ENCODE measurements at regions not wholly inside any gene's neighbourhood (a gene's known extent, or its start where the extent isn't known, plus 50 kb on each side); places are given as distances from the start of the nearest gene placed in this dataset.
"Not testable (repeated sequence)": the region's sequence is repeated elsewhere in the genome, so short reads cannot be mapped to it uniquely, and the experiment has no call there.

DNA sequence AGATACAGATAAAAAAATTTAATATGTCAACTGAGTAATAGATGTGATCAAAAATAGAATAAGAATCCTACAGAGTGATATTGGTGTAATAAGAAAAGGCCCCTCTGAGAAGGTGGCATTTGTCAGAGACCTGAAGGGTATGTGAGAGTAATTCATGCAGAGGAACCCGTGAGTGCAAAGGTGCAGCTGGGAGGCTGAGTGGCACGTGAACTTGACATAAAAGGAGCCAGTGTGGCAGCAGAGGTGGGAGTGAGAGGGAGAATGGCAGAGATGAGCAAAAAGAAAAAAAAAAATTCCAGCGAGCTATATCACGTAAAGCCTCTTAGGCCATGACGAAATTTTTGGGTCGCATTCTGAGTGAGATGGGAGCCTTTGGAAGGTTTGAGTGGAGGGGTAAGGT is 588.9 kb downstream of the KCTD12 start:
- no peak overlapping the region for H3K4me2 ChIP-seq
- no peaks in the 10 kb centered on the region for H3K27me3 ChIP-seq
- no peak for TF ChIP-seq Cebpa-rat (IDR thresholded peaks at IDR 0.05)
- peaks cover 9% of the 10 kb centered on the region for H3K9me3 ChIP-seq
- no peak overlapping the region for H3K4me3 ChIP-seq
- no peaks in the 10 kb centered on the region for H3K4me1 ChIP-seq
- no peak overlapping the region for H3K27ac ChIP-seq
- no peak overlapping the region for H3K9ac ChIP-seq
- no peaks in the 10 kb centered on the region for H3K36me3 ChIP-seq
- H4K20me1 ChIP-seq = no peaks in the 10 kb centered on the region

DNA sequence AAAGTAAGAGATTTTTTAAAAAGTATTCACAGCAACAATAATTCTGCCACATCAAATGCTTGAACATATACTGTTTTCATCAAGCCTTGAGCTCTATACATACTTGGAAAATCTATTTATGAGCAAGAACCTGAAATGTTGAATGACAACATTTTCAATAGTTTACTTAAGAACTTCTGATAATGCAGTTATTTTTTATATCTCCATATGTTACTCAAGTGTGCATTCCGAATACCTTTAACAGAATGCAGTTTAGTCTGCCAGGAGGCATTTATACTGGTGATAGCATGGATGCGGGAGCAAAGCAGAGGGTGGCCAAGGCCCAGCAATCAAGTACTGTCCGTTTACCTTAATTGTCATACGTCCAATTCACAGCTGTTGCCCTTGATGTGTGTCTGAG is 589.5 kb downstream of the KCTD12 start:
- Histone ChIP-seq H3K27me3 (no peaks in the 10 kb centered on the region), H3K27ac (no peak overlapping the region)

DNA sequence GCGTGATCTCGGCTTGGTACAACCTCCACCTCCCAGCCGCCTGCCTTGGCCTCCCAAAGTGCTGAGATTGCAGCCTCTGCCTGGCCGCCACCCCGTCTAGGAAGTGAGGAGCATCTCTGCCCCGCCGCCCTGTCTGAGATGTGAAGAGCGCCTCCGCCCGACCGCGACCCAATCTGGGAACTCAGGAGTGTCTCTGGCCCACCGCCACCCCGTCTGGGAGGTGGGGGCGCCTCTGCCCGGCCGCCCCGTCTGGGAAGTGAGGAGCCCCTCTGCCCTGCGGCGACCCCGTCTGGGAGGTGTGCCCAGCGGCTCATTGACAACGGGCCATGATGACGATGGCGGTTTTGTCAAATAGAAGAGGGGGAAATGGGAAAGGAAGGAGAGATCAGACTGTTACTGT is 591.2 kb downstream of the KCTD12 start:
- not testable (repeated sequence) for H3K4me2 ChIP-seq, H3K4me1 ChIP-seq, H3K4me3 ChIP-seq, H3K36me3 ChIP-seq, H3K27ac ChIP-seq, H3K9ac ChIP-seq, H3K9me3 ChIP-seq, H3K27me3 ChIP-seq, H4K20me1 ChIP-seq

More for the DNA sequence above, 589.5 kb downstream of the KCTD12 start:
- Histone ChIP-seq H4K20me1 (no peaks in the 10 kb centered on the region), H3K9ac (no peak overlapping the region), H3K36me3 (no peaks in the 10 kb centered on the region), H3K4me1 (no peaks in the 10 kb centered on the region), H3K4me3 (no peak overlapping the region), H3K9me3 (peaks cover 9% of the 10 kb centered on the region), H3K4me2 (no peak overlapping the region)
- TF ChIP-seq Cebpa-rat (IDR thresholded peaks at IDR 0.05) = no peak

DNA sequence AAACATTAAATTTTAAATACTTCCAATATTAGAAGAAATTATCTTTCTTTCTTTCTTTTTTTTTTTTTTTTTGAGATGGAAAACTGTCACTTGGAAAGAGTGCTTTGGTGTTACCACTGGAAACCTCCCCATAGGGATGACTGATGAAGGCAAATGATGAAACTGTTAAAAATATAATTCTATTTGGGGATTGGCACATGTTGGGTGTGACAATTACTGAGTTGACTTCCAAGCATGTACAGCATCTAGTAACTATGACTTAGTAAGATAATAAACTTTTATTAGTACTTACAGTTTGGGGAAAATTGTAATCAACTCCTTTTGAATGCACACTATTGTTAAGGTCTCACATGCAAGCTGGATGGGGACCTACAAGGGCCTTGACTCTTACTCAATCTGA is 592.5 kb downstream of the KCTD12 start:
- Histone ChIP-seq H3K4me1 (no peaks in the 10 kb centered on the region), H3K27ac (no peak overlapping the region), H3K27me3 (no peaks in the 10 kb centered on the region), H3K36me3 (no peaks in the 10 kb centered on the region), H3K9ac (no peak overlapping the region), H3K4me3 (no peak overlapping the region), H4K20me1 (no peaks in the 10 kb centered on the region), H3K9me3 (peaks cover 9% of the 10 kb centered on the region), H3K4me2 (no peak overlapping the region)
- no peak for TF ChIP-seq Cebpa-rat (IDR thresholded peaks at IDR 0.05)

DNA sequence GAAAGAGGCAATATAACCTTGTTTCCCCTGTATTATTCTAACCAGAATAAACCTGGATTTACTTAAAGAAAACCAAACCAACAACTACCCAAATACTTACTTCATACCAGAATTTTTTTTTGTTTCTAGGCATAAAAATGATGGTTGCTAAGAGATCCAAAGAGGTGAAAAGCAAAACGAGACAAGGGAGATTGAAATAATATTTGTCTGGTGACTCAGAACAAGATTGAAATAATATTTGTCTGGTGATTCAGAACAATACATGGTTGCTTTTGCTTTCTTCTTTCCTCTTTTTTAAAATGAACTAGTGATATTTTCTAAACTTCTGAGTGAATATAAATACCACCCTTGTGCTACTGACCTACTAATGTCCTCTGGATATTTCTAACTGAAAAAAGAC is 592.9 kb downstream of the KCTD12 start:
- no peaks in the 10 kb centered on the region for H3K36me3 ChIP-seq
- H4K20me1 ChIP-seq = no peaks in the 10 kb centered on the region
- no peak overlapping the region for H3K4me3 ChIP-seq
- H3K4me1 ChIP-seq = no peaks in the 10 kb centered on the region
- no peak overlapping the region for H3K27ac ChIP-seq
- H3K4me2 ChIP-seq = no peak overlapping the region
- no peak for TF ChIP-seq Cebpa-rat (IDR thresholded peaks at IDR 0.05)
- peaks cover 9% of the 10 kb centered on the region for H3K9me3 ChIP-seq
- no peaks in the 10 kb centered on the region for H3K27me3 ChIP-seq
- no peak overlapping the region for H3K9ac ChIP-seq

DNA sequence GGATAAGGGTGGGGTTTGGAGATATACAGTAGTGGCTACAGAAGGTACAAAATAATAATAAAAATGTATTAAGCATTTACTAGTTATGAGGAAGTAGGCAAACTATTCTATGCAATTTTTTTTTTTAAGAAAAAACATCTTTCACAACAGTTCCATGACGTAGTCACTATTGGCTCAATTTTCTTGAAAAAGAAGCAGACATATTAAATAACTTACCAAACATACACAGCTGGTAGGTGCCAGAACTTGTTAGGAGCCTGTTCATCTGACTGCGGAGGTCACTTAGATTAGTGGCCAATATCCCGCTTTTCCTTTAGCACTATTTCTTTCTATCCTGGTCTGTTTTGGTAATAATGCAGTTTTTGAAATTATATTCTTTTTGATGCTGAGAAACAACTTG is 593.5 kb downstream of the KCTD12 start:
- H3K27ac ChIP-seq = no peak overlapping the region
- TF ChIP-seq Cebpa-rat (IDR thresholded peaks at IDR 0.05) = no peak
- peaks cover 9% of the 10 kb centered on the region for H3K9me3 ChIP-seq
- H3K36me3 ChIP-seq = no peaks in the 10 kb centered on the region
- H3K4me2 ChIP-seq = no peak overlapping the region
- no peaks in the 10 kb centered on the region for H3K4me1 ChIP-seq
- H3K27me3 ChIP-seq = no peaks in the 10 kb centered on the region
- H4K20me1 ChIP-seq = no peaks in the 10 kb centered on the region
- no peak overlapping the region for H3K4me3 ChIP-seq
- no peak overlapping the region for H3K9ac ChIP-seq

DNA sequence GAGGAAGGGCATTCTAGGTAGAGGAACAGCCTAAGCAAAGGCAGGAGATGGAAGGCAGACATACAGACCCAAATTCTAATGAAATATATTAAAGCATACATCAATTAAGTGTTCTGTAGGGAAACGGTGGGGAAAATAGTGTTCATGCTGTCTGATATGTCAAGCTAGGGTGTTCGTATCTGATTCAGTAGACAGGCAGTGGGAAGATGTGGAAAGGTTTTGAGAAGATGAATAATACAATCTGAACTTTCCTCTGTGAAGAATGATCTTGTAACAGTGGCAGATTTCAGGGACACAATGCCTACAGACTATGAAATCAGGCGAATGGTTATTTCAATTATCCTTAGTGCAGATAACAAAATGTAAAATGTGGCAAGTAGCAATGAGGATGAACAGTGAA is 594.2 kb downstream of the KCTD12 start:
- TF ChIP-seq Cebpa-rat (IDR thresholded peaks at IDR 0.05) = no peak
- no peak overlapping the region for H3K4me2 ChIP-seq
- no peaks in the 10 kb centered on the region for H3K36me3 ChIP-seq
- H3K4me3 ChIP-seq = no peak overlapping the region
- H3K4me1 ChIP-seq = no peaks in the 10 kb centered on the region
- no peaks in the 10 kb centered on the region for H3K27me3 ChIP-seq
- H3K9me3 ChIP-seq = peaks cover 9% of the 10 kb centered on the region
- no peak overlapping the region for H3K9ac ChIP-seq
- no peaks in the 10 kb centered on the region for H4K20me1 ChIP-seq
- H3K27ac ChIP-seq = no peak overlapping the region

DNA sequence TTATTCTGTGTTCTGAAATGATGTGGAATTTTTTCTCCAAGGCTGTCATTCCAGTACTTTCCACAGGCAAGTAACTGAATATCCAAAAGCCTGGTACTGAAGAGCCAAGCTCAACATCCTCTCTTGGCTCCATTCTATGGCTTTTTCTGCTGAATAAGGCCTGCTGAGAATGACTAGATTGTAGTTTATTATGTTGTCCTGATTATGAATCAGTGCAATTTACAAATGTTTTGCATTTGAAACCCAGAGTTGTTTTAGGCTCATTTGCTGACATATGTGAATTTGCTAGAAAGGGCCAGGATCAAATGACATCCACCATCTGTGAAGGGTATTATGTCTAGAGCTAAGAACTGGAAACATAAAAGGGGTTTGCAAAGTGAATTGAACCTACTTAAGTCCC is 596.6 kb downstream of the KCTD12 start:
- Histone ChIP-seq H3K9ac (no peak overlapping the region), H3K9me3 (peaks cover 10% of the 10 kb centered on the region; the same call in 1 of the 2 replicates), H3K4me3 (no peak overlapping the region), H3K4me2 (no peak overlapping the region), H4K20me1 (no peaks in the 10 kb centered on the region), H3K36me3 (no peaks in the 10 kb centered on the region), H3K27me3 (no peaks in the 10 kb centered on the region), H3K4me1 (no peaks in the 10 kb centered on the region), H3K27ac (no peak overlapping the region)
- no peak for TF ChIP-seq Cebpa-rat (IDR thresholded peaks at IDR 0.05)

DNA sequence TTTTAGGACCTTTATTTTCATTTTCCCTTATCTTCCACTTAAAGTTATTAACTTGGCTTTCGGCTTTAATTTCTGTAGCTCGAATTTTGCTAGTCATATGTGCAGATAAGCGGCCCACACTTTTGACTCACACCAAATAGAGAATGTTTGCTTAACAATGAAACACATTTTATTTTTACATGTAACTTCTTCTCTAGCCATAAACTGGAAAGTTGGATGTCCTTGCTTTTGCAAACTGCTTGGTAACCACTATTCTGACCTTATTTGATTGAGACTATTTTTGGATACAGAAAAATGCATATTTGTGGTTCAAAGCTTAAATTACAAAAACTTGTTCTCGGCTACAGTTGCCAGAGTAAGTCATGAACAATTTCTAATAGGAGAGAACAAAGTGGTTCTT is 600.0 kb downstream of the KCTD12 start:
- Histone ChIP-seq H4K20me1 (no peaks in the 10 kb centered on the region), H3K9me3 (peaks cover 9% of the 10 kb centered on the region; the same call in 1 of the 2 replicates), H3K4me3 (no peak overlapping the region), H3K27ac (no peak overlapping the region), H3K4me2 (no peak overlapping the region), H3K9ac (no peak overlapping the region), H3K4me1 (no peaks in the 10 kb centered on the region), H3K27me3 (no peaks in the 10 kb centered on the region), H3K36me3 (no peaks in the 10 kb centered on the region)
- TF ChIP-seq Cebpa-rat (IDR thresholded peaks at IDR 0.05) = no peak

DNA sequence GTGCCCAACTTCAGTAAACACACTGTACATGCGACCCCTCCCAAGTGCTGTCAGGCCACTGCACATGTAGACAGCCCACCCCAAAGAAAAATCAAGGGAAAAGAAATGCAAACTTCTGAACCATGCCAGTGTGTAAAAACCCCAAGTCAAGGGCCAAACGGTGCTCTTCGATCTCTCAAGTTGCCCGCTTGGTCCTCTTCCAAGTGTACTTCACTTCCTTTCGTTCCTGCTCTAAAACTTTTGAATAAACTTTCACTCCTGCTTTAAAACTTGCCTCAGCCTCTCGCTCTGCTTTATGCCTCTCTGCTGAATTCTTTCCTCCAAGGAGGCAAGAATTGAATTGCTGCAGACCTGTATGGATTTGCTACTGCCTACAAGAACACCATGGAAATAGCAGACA is 600.7 kb downstream of the KCTD12 start:
- Histone ChIP-seq H3K9me3 (peaks cover 11% of the 10 kb centered on the region; the same call in 1 of the 2 replicates), H4K20me1 (no peaks in the 10 kb centered on the region), H3K4me1 (no peaks in the 10 kb centered on the region), H3K4me3 (no peak overlapping the region), H3K4me2 (no peak overlapping the region), H3K27ac (no peak overlapping the region), H3K27me3 (no peaks in the 10 kb centered on the region), H3K9ac (no peak overlapping the region), H3K36me3 (no peaks in the 10 kb centered on the region)
- TF ChIP-seq Cebpa-rat (IDR thresholded peaks at IDR 0.05) = no peak

DNA sequence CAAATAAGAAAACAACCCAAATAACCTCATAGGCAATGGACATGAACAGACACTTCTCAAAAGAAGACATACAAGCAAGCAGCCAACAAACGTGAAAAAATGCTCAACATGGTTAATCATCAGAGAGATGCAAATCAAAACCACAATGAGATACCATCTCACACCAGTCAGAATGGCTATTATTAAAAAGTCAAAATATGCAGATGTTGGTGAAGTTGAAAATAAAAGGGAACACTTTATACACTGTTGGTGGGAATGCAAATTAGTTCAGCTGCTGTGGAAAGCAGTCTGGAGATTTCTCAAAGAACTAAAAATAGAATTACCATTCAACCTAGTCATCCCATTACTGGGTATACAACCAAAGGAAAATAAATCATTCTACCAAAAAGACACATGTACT is 606.4 kb downstream of the KCTD12 start:
- not testable (repeated sequence) for H3K27ac ChIP-seq, H3K4me1 ChIP-seq, H3K9ac ChIP-seq, H4K20me1 ChIP-seq, H3K4me2 ChIP-seq, H3K36me3 ChIP-seq, H3K9me3 ChIP-seq, H3K4me3 ChIP-seq, H3K27me3 ChIP-seq

Data from BLaER1 (cell line).